ENCODE measurements at regions not wholly inside any gene's neighbourhood (a gene's known extent, or its start where the extent isn't known, plus 50 kb on each side); places are given as distances from the start of the nearest gene placed in this dataset.

DNA sequence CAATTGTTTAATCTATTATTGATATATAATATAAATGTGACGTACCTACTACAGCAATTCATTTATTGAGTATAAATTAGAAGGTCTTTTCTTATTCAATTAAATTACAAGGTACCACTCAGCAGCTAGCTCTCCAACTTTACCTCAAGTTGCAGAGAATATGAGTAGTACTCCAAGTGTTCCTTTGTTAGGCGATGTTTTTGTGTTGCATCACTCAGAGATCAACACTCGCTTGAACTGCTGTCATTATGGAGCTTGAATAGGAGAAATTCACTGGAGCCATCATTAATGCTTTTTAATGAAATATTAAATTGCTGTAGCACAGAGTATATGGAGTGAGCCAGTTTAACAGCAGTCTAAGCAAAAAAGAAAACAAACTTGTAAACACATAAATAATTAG lies 320.0 kb downstream of the FSIP2 start:
- TF ChIP-seq EZH2 (IDR thresholded peaks at IDR 0.05; ENCODE audit: low read length, unreplicated experiment), result no peak
- TF ChIP-seq, protein P1, sequence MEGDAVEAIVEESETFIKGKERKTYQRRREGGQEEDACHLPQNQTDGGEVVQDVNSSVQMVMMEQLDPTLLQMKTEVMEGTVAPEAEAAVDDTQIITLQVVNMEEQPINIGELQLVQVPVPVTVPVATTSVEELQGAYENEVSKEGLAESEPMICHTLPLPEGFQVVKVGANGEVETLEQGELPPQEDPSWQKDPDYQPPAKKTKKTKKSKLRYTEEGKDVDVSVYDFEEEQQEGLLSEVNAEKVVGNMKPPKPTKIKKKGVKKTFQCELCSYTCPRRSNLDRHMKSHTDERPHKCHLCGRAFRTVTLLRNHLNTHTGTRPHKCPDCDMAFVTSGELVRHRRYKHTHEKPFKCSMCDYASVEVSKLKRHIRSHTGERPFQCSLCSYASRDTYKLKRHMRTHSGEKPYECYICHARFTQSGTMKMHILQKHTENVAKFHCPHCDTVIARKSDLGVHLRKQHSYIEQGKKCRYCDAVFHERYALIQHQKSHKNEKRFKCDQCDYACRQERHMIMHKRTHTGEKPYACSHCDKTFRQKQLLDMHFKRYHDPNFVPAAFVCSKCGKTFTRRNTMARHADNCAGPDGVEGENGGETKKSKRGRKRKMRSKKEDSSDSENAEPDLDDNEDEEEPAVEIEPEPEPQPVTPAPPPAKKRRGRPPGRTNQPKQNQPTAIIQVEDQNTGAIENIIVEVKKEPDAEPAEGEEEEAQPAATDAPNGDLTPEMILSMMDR (conservative IDR thresholded peaks at IDR 0.05; ENCODE audit: low read depth, low read length), result no peak

Data from PC-3 (cell line).